A549 (cell line): ENCODE measurements at regions not wholly inside any gene's neighbourhood (a gene's known extent, or its start where the extent isn't known, plus 50 kb on each side); places are given as distances from the start of the nearest gene placed in this dataset.
"Not testable (repeated sequence)": the region's sequence is repeated elsewhere in the genome, so short reads cannot be mapped to it uniquely, and the experiment has no call there.

Experiments
- ATAC-seq, 2 experiments: fragments of 200-7000 bp in 1 of 2; fragments of >200 bp in 1 of 2; cut with Nextera tagmentation in 1 of 2; cut with Tn5 transposase in 1 of 2; 3 replicates each; pipeline versions ENCODE4 v1.8.0 to v1.9.1; 2018 to 2020; ENCODE audit warnings: mild to moderate bottlenecking in 1 of 2, moderate library complexity in 1 of 2
- CTCF ChIA-PET: fragments of 300-600 bp; sonication (Branson Sonifier 250); formaldehyde crosslinking; extraction: SDS; loops from one replicate; lab custom pipeline; 2021; ENCODE audit warnings: antibody characterized with exemption, inconsistent platforms; lab: Yijun Ruan, JAX
- POLR2A ChIA-PET: fragments of 350-600 bp; formaldehyde crosslinking; extraction: SDS; loops from one replicate; lab custom pipeline; 2021; ENCODE audit warnings: antibody characterized with exemption, inconsistent platforms; lab: Yijun Ruan, JAX
- DNase-seq, 2 experiments: peaks; one replicate each; pipeline versions ENCODE4 v3.0.0 to v3.0.0-alpha.2; 2011 to 2016; ENCODE audit warnings: low read depth in 1 of 2, low spot score in 1 of 2
- FAIRE-seq: peaks from 2 replicates; lab custom pipeline; 2011; peaks lifted over from hg19 to GRCh38; lab: Jason Lieb, UNC
- H3K27ac ChIP-seq, 2 experiments: fragments of >200 bp; sonication (Bioruptor Twin); formaldehyde crosslinking; 3 replicates each; pipeline ENCODE4 v1.5.1; 2016 to 2017
- H3K4me1 ChIP-seq: fragments of >200 bp; sonication (Bioruptor Twin); formaldehyde crosslinking; 3 replicates; pipeline ENCODE4 v1.6.1; 2016
- H3K4me2 ChIP-seq: fragments of >200 bp; sonication (Bioruptor Twin); formaldehyde crosslinking; 3 replicates; pipeline ENCODE4 v1.6.1; 2016
- H3K4me3 ChIP-seq: fragments of >200 bp; sonication (Bioruptor Twin); formaldehyde crosslinking; 3 replicates; pipeline ENCODE4 v1.5.1; 2016
- H3K9me3 ChIP-seq: fragments of >200 bp; sonication (Bioruptor Twin); formaldehyde crosslinking; 3 replicates; pipeline ENCODE4 v1.6.1; 2016
- ATOH8 ChIP-seq: fragments of 250-450 bp; sonication (Bioruptor Pico); IDR thresholded peaks from 2 replicates; pipeline ENCODE4 v1.5.0; 2020; ENCODE audit warnings: low read depth, mild to moderate bottlenecking, moderate library complexity
- BHLHE40 ChIP-seq: IDR thresholded peaks from 2 replicates; pipeline ENCODE4 v1.6.1; 2012; ENCODE audit warnings: low read depth, low read length, inconsistent platforms
- CHD4 ChIP-seq: fragments of 200-600 bp; sonication (generic); IDR thresholded peaks from 2 replicates; pipeline ENCODE4 v1.6.1; 2016; ENCODE audit warnings: antibody characterized with exemption, mild to moderate bottlenecking, borderline replicate concordance
- ESRRA ChIP-seq: fragments of 150-350 bp; IDR thresholded peaks from 2 replicates; pipeline ENCODE4 v1.6.1; 2014; ENCODE audit warnings: mild to moderate bottlenecking, low read length, borderline replicate concordance
- FOSL2 ChIP-seq, 2 experiments: fragments of 450-650 bp in 1 of 2; fragments of >200 bp in 1 of 2; sonication (Bioruptor Twin) in 1 of 2; formaldehyde crosslinking; IDR thresholded peaks; 2 replicates each; pipeline versions ENCODE4 v1.5.0 to v1.6.1; 2016 to 2020; ENCODE audit warnings: mild to moderate bottlenecking in 1 of 2, moderate library complexity in 1 of 2
- HDAC2 ChIP-seq: fragments of 200-600 bp; sonication (generic); IDR thresholded peaks from 2 replicates; pipeline ENCODE4 v1.6.1; 2016
- HEYL ChIP-seq: fragments of 250-450 bp; sonication (Bioruptor Pico); IDR thresholded peaks from 2 replicates; pipeline ENCODE4 v1.8.0; 2021; ENCODE audit warnings: mild to moderate bottlenecking, moderate library complexity
- HOXB13 ChIP-seq: fragments of 250-450 bp; sonication (Bioruptor Pico); IDR thresholded peaks from 2 replicates; pipeline ENCODE4 v1.5.0; 2020; ENCODE audit warnings: low read depth, mild to moderate bottlenecking, moderate library complexity
- JUN ChIP-seq, 2 experiments: fragments of >200 bp; sonication (Bioruptor Twin); formaldehyde crosslinking; IDR thresholded peaks; 2 replicates in 1 of 2; 3 replicates in 1 of 2; pipeline ENCODE4 v1.6.1; 2016 to 2017
- JUNB ChIP-seq: fragments of >200 bp; sonication (Bioruptor Twin); formaldehyde crosslinking; IDR thresholded peaks from 2 replicates; pipeline ENCODE4 v1.6.1; 2016
- KDM1A ChIP-seq: fragments of 200-600 bp; sonication (generic); IDR thresholded peaks from 2 replicates; pipeline ENCODE4 v1.6.1; 2016; ENCODE audit warnings: low read depth, mild to moderate bottlenecking
- KDM5A ChIP-seq: fragments of 200-600 bp; sonication (generic); IDR thresholded peaks from 2 replicates; pipeline ENCODE4 v1.6.1; 2016; ENCODE audit warnings: antibody characterized with exemption, mild to moderate bottlenecking
- MAFK ChIP-seq: fragments of 450-650 bp; IDR thresholded peaks from 2 replicates; pipeline ENCODE4 v1.6.1; 2014; ENCODE audit not compliant: partially characterized antibody
- NFE2L2 ChIP-seq: fragments of 150-350 bp; conservative IDR thresholded peaks from 2 replicates; pipeline ENCODE4 v1.6.1; 2014; ENCODE audit warnings: low read length
- PHF8 ChIP-seq: fragments of 200-600 bp; sonication (generic); IDR thresholded peaks from 2 replicates; pipeline ENCODE4 v1.6.1; 2016; ENCODE audit warnings: low read depth, mild to moderate bottlenecking, antibody characterized with exemption, moderate library complexity, borderline replicate concordance
- RARB ChIP-seq: fragments of 250-450 bp; sonication (Bioruptor Pico); IDR thresholded peaks from 2 replicates; pipeline ENCODE4 v1.8.0; 2021; ENCODE audit warnings: mild to moderate bottlenecking, moderate library complexity
- RNF2 ChIP-seq: fragments of 200-600 bp; sonication (generic); IDR thresholded peaks from 2 replicates; pipeline ENCODE4 v1.6.1; 2016; ENCODE audit warnings: low read depth, mild to moderate bottlenecking, antibody characterized with exemption, moderate library complexity, borderline replicate concordance
- SREBF2 ChIP-seq: fragments of 450-650 bp; IDR thresholded peaks from 2 replicates; pipeline ENCODE4 v1.6.1; 2014; ENCODE audit warnings: mild to moderate bottlenecking, moderate library complexity
- ZFP36 ChIP-seq: fragments of 450-650 bp; IDR thresholded peaks from 2 replicates; pipeline ENCODE4 v1.6.1; 2014; ENCODE audit warnings: borderline replicate concordance; ENCODE audit not compliant: partially characterized antibody
- WGBS: methylation state at CpG from one replicate; pipeline ENCODE4 v1.1.6; 2017; ENCODE audit errors: missing lambda C conversion rate; 5-methylcytosine and 5-hydroxymethylcytosine counted together
- TF ChIP-seq, protein P1 (sequence below): fragments of >200 bp; sonication (Bioruptor Twin); formaldehyde crosslinking; IDR thresholded peaks from 3 replicates; pipeline ENCODE4 v1.6.1; 2016
- TF ChIP-seq, protein P2 (sequence below): fragments of 200-600 bp; sonication (generic); IDR thresholded peaks from 2 replicates; pipeline ENCODE4 v1.6.1; 2016; ENCODE audit warnings: antibody characterized with exemption, mild to moderate bottlenecking, moderate library complexity

GRCh38 chr2:101581675-101582299, 106.9 kb upstream of the RFX8 start:
- CTCF ChIA-PET = interaction anchor here (1.0 kb wide), 1 partner anchor 39 kb away, joined by 3 read pairs; no protein-coding TSS in a partner anchor
- H3K4me1 ChIP-seq = no peaks in the 10 kb centered on the region
- no peak overlapping the region for H3K4me3 ChIP-seq
- DNase-seq = no peak
- ATAC-seq = no peak
- no peak for FAIRE-seq
- TF ChIP-seq, protein P1, sequence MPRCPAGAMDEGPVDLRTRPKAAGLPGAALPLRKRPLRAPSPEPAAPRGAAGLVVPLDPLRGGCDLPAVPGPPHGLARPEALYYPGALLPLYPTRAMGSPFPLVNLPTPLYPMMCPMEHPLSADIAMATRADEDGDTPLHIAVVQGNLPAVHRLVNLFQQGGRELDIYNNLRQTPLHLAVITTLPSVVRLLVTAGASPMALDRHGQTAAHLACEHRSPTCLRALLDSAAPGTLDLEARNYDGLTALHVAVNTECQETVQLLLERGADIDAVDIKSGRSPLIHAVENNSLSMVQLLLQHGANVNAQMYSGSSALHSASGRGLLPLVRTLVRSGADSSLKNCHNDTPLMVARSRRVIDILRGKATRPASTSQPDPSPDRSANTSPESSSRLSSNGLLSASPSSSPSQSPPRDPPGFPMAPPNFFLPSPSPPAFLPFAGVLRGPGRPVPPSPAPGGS = no peak
- TF ChIP-seq HDAC2 = no peak
- TF ChIP-seq HOXB13 (CRISPR knock-in tag) = no peak
- no peak overlapping the region for H3K4me2 ChIP-seq
- POLR2A ChIA-PET = no interaction called here
- 86% methylated on average over 7 of the region's 7 CpGs for WGBS
- H3K27ac ChIP-seq = no peak overlapping the region
- H3K9me3 ChIP-seq = peaks cover 6% of the 10 kb centered on the region; the same call in 2 of the 3 replicates

- 83% methylated on average over 5 of the region's 5 CpGs for WGBS
- ChIA-PET CTCF (no interaction called here), POLR2A (no interaction called here)
- no peak for DNase-seq
- no peak overlapping the region for H3K27ac ChIP-seq
- FAIRE-seq = no peak
- no peak overlapping the region for H3K4me2 ChIP-seq
- H3K9me3 ChIP-seq = peaks cover 6% of the 10 kb centered on the region; the same call in 2 of the 3 replicates
- no peaks in the 10 kb centered on the region for H3K4me1 ChIP-seq
- no peak overlapping the region for H3K4me3 ChIP-seq
- TF ChIP-seq RNF2 (no peak), BHLHE40 (no peak), ATOH8 (CRISPR knock-in tag) (no peak)
- TF ChIP-seq, all 56 proteins: peak for 0
- ATAC-seq = no peak
These were observed 105.6 kb upstream of the RFX8 start for GRCh38 chr2:101580528-101580927.

DNA sequence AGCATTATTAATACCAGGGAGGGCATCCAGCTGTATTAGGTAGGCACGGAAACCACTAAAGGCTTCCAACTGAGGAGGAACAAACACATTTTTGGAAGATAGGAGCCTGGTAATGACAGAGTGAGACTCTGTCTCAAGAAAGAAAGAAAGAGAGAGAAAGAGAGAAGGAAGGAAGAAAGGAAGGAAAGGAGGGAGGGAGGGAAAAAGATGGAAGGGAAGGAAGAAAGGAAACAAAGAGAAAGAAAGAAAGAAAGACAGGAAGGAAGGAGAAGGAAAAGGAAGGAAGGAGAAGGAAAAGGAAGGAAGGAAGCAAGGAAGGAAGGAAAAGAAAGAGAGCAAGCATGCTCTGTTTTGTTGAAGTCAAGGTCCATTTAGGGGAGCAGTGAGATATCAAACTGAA, 103.8 kb upstream of the RFX8 start:
- Histone ChIP-seq H3K4me1 (no peaks in the 10 kb centered on the region), H3K4me2 (no peak overlapping the region), H3K9me3 (no peaks in the 10 kb centered on the region), H3K4me3 (no peak overlapping the region), H3K27ac (no peak overlapping the region)
- no peak for DNase-seq
- TF ChIP-seq KDM5A (no peak), SREBF2 (no peak), MAFK (no peak), CHD4 (no peak), NFE2L2 (no peak), ZFP36 (no peak), PHF8 (no peak), ESRRA (no peak), HEYL (CRISPR knock-in tag) (no peak), FOSL2 (IDR thresholded peaks at IDR 0.05) (no peak), FOSL2 (CRISPR knock-in tag; IDR thresholded peaks at IDR 0.05) (no peak), KDM1A (no peak), JUNB (no peak), RARB (no peak), JUN (IDR thresholded peaks at IDR 0.05) (no peak)
- TF ChIP-seq, protein P1 = no peak
- TF ChIP-seq, protein P2, sequence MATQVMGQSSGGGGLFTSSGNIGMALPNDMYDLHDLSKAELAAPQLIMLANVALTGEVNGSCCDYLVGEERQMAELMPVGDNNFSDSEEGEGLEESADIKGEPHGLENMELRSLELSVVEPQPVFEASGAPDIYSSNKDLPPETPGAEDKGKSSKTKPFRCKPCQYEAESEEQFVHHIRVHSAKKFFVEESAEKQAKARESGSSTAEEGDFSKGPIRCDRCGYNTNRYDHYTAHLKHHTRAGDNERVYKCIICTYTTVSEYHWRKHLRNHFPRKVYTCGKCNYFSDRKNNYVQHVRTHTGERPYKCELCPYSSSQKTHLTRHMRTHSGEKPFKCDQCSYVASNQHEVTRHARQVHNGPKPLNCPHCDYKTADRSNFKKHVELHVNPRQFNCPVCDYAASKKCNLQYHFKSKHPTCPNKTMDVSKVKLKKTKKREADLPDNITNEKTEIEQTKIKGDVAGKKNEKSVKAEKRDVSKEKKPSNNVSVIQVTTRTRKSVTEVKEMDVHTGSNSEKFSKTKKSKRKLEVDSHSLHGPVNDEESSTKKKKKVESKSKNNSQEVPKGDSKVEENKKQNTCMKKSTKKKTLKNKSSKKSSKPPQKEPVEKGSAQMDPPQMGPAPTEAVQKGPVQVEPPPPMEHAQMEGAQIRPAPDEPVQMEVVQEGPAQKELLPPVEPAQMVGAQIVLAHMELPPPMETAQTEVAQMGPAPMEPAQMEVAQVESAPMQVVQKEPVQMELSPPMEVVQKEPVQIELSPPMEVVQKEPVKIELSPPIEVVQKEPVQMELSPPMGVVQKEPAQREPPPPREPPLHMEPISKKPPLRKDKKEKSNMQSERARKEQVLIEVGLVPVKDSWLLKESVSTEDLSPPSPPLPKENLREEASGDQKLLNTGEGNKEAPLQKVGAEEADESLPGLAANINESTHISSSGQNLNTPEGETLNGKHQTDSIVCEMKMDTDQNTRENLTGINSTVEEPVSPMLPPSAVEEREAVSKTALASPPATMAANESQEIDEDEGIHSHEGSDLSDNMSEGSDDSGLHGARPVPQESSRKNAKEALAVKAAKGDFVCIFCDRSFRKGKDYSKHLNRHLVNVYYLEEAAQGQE = no peak
- ATAC-seq = no peak
- 71% methylated on average over 1 of the region's 1 CpG for WGBS
- FAIRE-seq = no peak
- ChIA-PET CTCF (no interaction called here), POLR2A (no interaction called here)

- H3K4me2 ChIP-seq = not testable (repeated sequence)
These were observed 103.2 kb upstream of the RFX8 start for GRCh38 chr2:101578135-101578534.

More at GRCh38 chr2:101578135-101578534, 103.2 kb upstream of the RFX8 start:
- H3K9me3 ChIP-seq, ATAC-seq, DNase-seq, H3K27ac ChIP-seq, CTCF ChIA-PET, POLR2A ChIA-PET, FAIRE-seq, H3K4me3 ChIP-seq, H3K4me1 ChIP-seq: not testable (repeated sequence)
- 83% methylated on average over 4 of the region's 4 CpGs for WGBS
